HepG2 (cell line): ENCODE measurements at regions not wholly inside any gene's neighbourhood (a gene's known extent, or its start where the extent isn't known, plus 50 kb on each side); places are given as distances from the start of the nearest gene placed in this dataset.

ENCODE experiments used
- CHD2 ChIP-seq: IDR thresholded peaks from 2 replicates; pipeline ENCODE4 v1.6.1; 2011; ENCODE audit warnings: low read depth, low read length, improper control_type of control experiment
- KLF15 ChIP-seq: sonication (generic); formaldehyde crosslinking; IDR thresholded peaks from 2 replicates; pipeline ENCODE4 v1.8.1; 2023; ENCODE audit warnings: borderline replicate concordance, mild to moderate bottlenecking, inconsistent platforms, missing genetic modification reagents, mixed read lengths
- MLXIP ChIP-seq: sonication (generic); formaldehyde crosslinking; IDR thresholded peaks from 2 replicates; pipeline ENCODE4 v1.9.0; 2021; ENCODE audit warnings: missing genetic modification reagents, borderline replicate concordance
- ZNF224 ChIP-seq: sonication (generic); formaldehyde crosslinking; IDR thresholded peaks from 2 replicates; pipeline ENCODE4 v1.5.0; 2020; ENCODE audit warnings: mild to moderate bottlenecking, missing genetic modification reagents
- ZNF318 ChIP-seq: sonication (generic); formaldehyde crosslinking; IDR thresholded peaks from 2 replicates; pipeline ENCODE4 v1.4.0; 2020; ENCODE audit warnings: mild to moderate bottlenecking, missing genetic modification reagents
- ZNF589 ChIP-seq: sonication (generic); formaldehyde crosslinking; conservative IDR thresholded peaks from 2 replicates; pipeline ENCODE4 v1.8.0; 2022; ENCODE audit warnings: mild to moderate bottlenecking, moderate library complexity, missing genetic modification reagents
- TF ChIP-seq, protein P1 (sequence below): sonication (generic); formaldehyde crosslinking; IDR thresholded peaks from 2 replicates; pipeline ENCODE4 v1.4.0; 2020; ENCODE audit warnings: missing genetic modification reagents

GRCh38 chr20:60316476-60317158, 358.4 kb downstream of the CDH26 start (continued):
- TF ChIP-seq, protein P1, sequence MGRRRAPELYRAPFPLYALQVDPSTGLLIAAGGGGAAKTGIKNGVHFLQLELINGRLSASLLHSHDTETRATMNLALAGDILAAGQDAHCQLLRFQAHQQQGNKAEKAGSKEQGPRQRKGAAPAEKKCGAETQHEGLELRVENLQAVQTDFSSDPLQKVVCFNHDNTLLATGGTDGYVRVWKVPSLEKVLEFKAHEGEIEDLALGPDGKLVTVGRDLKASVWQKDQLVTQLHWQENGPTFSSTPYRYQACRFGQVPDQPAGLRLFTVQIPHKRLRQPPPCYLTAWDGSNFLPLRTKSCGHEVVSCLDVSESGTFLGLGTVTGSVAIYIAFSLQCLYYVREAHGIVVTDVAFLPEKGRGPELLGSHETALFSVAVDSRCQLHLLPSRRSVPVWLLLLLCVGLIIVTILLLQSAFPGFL (CRISPR knock-in tag) = no peak
- no peak for TF ChIP-seq ZNF589 (CRISPR knock-in tag)
- no peak for TF ChIP-seq KLF15 (CRISPR knock-in tag)
- no peak for TF ChIP-seq ZNF224 (CRISPR knock-in tag)
- no peak for TF ChIP-seq MLXIP
- TF ChIP-seq ZNF318 (CRISPR knock-in tag) = no peak
- no peak for TF ChIP-seq CHD2
